Left ventricle myocardium inferior (tissue), 1 donor: ENCODE measurements at regions not wholly inside any gene's neighbourhood (a gene's known extent, or its start where the extent isn't known, plus 50 kb on each side); places are given as distances from the start of the nearest gene placed in this dataset.
"Not testable (repeated sequence)": the region's sequence is repeated elsewhere in the genome, so short reads cannot be mapped to it uniquely, and the experiment has no call there.

Experiments
- DNase-seq: peaks from one replicate; pipeline ENCODE4 v3.0.0-alpha.2; 2020
- H3K27ac ChIP-seq: fragments of 200-600 bp; replicated peaks from 2 replicates; pipeline ENCODE4 v1.8.0; 2021
- H3K27me3 ChIP-seq: fragments of 200-600 bp; 2 replicates; pipeline ENCODE4 v1.8.0; 2021; ENCODE audit warnings: low read depth
- H3K36me3 ChIP-seq: fragments of 200-600 bp; 2 replicates; pipeline ENCODE4 v1.8.0; 2021
- H3K4me1 ChIP-seq: fragments of 200-600 bp; 2 replicates; pipeline ENCODE4 v1.8.0; 2021
- H3K4me3 ChIP-seq: fragments of 200-600 bp; 2 replicates; pipeline ENCODE4 v1.8.0; 2021; ENCODE audit warnings: mild to moderate bottlenecking, moderate library complexity
- H3K9me3 ChIP-seq: fragments of 200-600 bp; replicated peaks from 2 replicates; pipeline ENCODE4 v1.8.0; 2021
- CTCF ChIP-seq: fragments of 200-600 bp; IDR thresholded peaks from 2 replicates; pipeline ENCODE4 v1.8.0; 2021; ENCODE audit warnings: antibody characterized with exemption, mild to moderate bottlenecking, borderline replicate concordance
- intact Hi-C: fragments of 100-400 bp; cut with micrococcal nuclease; formaldehyde crosslinking; loops from one replicate; pipeline ENCODE4 v1.11.0; 2022
- donor health status: DM: no; HTN: yes; CAD: no; lungs with severe emphysema.

DNA sequence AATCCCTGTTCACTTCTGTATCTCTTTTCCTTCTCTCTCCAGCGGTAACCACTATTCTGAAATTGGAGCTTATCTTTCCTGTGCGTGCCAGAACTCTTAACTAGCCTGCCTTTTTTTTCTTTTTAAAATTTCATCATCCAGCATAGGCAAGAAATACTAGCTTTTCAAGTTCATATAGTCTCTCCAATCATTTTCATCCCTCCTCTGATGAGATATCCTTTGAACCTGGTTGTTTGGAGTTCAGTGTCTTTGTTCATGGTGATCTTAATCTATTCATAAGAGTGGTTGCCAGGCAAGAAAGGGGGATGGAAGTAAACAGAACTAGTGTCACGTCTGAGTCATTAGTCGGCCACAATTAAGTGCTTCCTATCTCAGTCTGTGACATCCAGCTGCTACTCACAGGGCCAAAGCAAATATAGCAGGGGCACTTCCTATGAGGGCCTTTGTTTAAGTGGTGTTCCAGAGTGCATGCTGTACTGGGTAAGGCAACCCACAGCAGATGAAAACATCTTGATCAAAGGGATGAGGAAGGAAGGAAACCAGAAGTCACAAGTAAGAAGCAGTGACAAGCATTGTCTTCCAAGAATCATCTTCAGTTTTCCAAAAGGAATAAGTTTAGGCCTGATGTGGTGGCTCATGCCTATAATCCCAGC lies 56.4 kb upstream of the XIAP start:
- Histone ChIP-seq H3K4me3 (no peak overlapping the region), H3K4me1 (peaks cover 11% of the 10 kb centered on the region), H3K9me3 (no peaks in the 10 kb centered on the region), H3K27ac (peak overlapping the region; percentile 69), H3K36me3 (no peaks in the 10 kb centered on the region), H3K27me3 (no peaks in the 10 kb centered on the region)
- intact Hi-C loops: no loop called here
- TF ChIP-seq CTCF: no peak
- no peak for DNase-seq

- peak overlapping the region; percentile 69 for H3K27ac ChIP-seq
- not testable (repeated sequence) for DNase-seq
Measured at GRCh38 chrX:123803984-123804365, 55.9 kb upstream of the XIAP start.

GRCh38 chrX:123807835-123808416 lies 51.9 kb upstream of the XIAP start:
- no peaks in the 10 kb centered on the region for H3K27me3 ChIP-seq
- H3K36me3 ChIP-seq: no peaks in the 10 kb centered on the region
- no peaks in the 10 kb centered on the region for H3K9me3 ChIP-seq
- intact Hi-C loops: no loop called here
- DNase-seq: no peak
- TF ChIP-seq CTCF: no peak
- H3K4me1 ChIP-seq: peaks cover 11% of the 10 kb centered on the region
- H3K27ac ChIP-seq: no peak overlapping the region
- no peak overlapping the region for H3K4me3 ChIP-seq

More at GRCh38 chrX:123803984-123804365, 55.9 kb upstream of the XIAP start:
- H3K36me3 ChIP-seq, H3K9me3 ChIP-seq, intact Hi-C loops, H3K4me3 ChIP-seq, H3K27me3 ChIP-seq: not testable (repeated sequence)
- peaks cover 11% of the 10 kb centered on the region for H3K4me1 ChIP-seq

DNA sequence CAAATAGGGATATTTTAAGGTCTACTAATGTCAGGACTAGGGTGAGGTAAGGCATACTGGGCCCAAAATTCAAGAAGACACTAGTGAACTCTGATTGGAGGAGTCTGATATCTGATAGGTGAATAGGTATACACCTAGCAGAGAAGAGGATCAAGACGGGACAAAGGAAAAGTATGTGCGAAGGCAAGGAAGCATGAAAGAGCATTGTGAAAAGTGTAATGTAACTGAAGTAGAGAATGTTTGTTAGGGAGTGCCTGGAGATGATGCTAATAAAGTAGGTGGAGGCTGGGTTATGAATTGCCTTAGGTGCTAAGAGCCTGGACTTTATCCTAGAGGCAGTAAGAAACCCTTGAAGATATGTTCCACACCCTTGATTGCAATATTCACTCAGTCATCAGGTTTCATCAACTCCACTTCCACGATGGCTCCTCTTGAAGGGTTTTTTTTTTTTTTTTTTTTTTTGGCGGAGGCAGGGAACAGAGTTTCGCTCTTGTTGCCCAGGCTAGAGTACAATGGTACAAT lies 49.9 kb upstream of the XIAP start:
- Histone ChIP-seq H3K4me3 (no peak overlapping the region), H3K4me1 (no peaks in the 10 kb centered on the region), H3K27ac (no peak overlapping the region), H3K36me3 (no peaks in the 10 kb centered on the region), H3K27me3 (no peaks in the 10 kb centered on the region), H3K9me3 (no peaks in the 10 kb centered on the region)
- TF ChIP-seq CTCF: no peak
- intact Hi-C loops: no loop called here
- no peak for DNase-seq
